SH-SY5Y (cell line): ENCODE measurements at regions not wholly inside any gene's neighbourhood (a gene's known extent, or its start where the extent isn't known, plus 50 kb on each side); places are given as distances from the start of the nearest gene placed in this dataset.

Source experiments
- GATA2 ChIP-seq: IDR thresholded peaks from 2 replicates; pipeline ENCODE4 v1.6.1; 2011; ENCODE audit warnings: mild to moderate bottlenecking, low read depth, low read length
- GATA3 ChIP-seq: IDR thresholded peaks from 2 replicates; pipeline ENCODE4 v1.6.1; 2011; ENCODE audit warnings: low read depth, mild to moderate bottlenecking, low read length, moderate library complexity

DNA sequence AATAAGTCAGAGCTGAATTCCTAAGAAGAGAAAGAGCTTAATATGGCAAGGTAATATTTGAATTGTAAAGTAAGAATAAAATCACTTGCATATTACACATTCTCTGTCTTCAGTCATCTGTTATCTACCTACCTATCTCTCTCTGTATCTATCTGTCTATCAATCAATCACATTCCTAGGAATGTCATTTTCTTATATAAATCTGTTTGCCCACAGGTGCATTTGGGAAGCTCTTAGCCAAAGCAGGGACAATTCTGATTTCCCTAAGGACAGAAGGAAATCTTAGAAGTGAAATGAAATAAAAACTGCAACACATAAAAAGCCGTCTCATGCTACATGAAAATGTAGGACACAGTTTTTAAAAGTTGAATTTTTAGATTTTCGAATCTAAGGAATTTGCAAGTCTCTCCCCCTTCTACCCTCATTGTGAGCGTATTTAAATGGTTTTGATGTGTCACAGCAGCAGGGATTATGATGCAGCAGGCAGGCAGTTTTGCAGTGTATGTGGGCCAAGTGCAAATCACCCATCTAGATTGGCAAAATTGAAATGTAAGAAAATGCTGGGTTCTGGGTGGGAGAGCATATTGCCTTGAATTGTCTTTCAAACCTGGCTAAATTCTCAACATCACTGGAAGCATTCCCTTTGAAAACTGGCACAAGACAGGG is 155.7 kb downstream of the ACER2 start:
- TF ChIP-seq GATA3 (no peak), GATA2 (no peak)
